PC-3 (cell line): ENCODE measurements at regions not wholly inside any gene's neighbourhood (a gene's known extent, or its start where the extent isn't known, plus 50 kb on each side); places are given as distances from the start of the nearest gene placed in this dataset.

Source experiments
- ATAC-seq: fragments of 200-7000 bp; cut with Tn5 transposase; 2 replicates; pipeline ENCODE4 v1.9.1; 2020; ENCODE audit warnings: mild to moderate bottlenecking, moderate library complexity
- BruUV-seq: library from RNA; stranded (reverse); fragments of 400-500 nt; replicated peaks from 2 replicates; lab custom pipeline; 2021; lab: Mats Ljungman, UMichigan
- CTCF ChIA-PET: fragments of 300-600 bp; sonication (Branson Sonifier 250); formaldehyde crosslinking; loops from one replicate; lab custom pipeline; 2022; ENCODE audit warnings: antibody characterized with exemption; lab: Charles Lee
- POLR2A ChIA-PET: fragments of 300-600 bp; sonication (Branson Sonifier 250); formaldehyde crosslinking; loops from one replicate; lab custom pipeline; 2022; ENCODE audit warnings: antibody characterized with exemption; ENCODE audit not compliant: unreplicated experiment; lab: Charles Lee
- DNase-seq: peaks from one replicate; pipeline ENCODE4 v3.0.0-alpha.2; 2015
- H2AFZ ChIP-seq: fragments of 300-600 bp; sonication (generic); 2 replicates; pipeline ENCODE4 v1.6.0; 2016; ENCODE audit warnings: antibody characterized with exemption, low read length
- H3F3A ChIP-seq: fragments of 300-600 bp; sonication (generic); one replicate; pipeline ENCODE4 v1.6.0; 2017; ENCODE audit warnings: antibody characterized with exemption, low read length, control low read depth, mild to moderate bottlenecking; ENCODE audit not compliant: unreplicated experiment
- H3K27ac ChIP-seq: fragments of 300-600 bp; sonication (generic); 2 replicates; pipeline ENCODE4 v1.5.1; 2016; ENCODE audit warnings: mild to moderate bottlenecking, low read length
- H3K27me3 ChIP-seq: fragments of 300-600 bp; sonication (generic); 2 replicates; pipeline ENCODE4 v1.6.1; 2016; ENCODE audit warnings: low read length, mixed read lengths
- H3K36me3 ChIP-seq: fragments of 300-600 bp; sonication (generic); 2 replicates; pipeline ENCODE4 v1.6.1; 2016; ENCODE audit warnings: low read depth, mixed run types, low read length, mixed read lengths
- H3K4me1 ChIP-seq: fragments of 300-600 bp; sonication (generic); 2 replicates; pipeline ENCODE4 v1.5.1; 2016; ENCODE audit warnings: low read length; ENCODE audit not compliant: insufficient read depth
- H3K4me2 ChIP-seq: fragments of 300-600 bp; sonication (generic); 2 replicates; pipeline ENCODE4 v1.6.0; 2016; ENCODE audit warnings: low read length
- H3K4me3 ChIP-seq: fragments of 300-600 bp; sonication (generic); 2 replicates; pipeline ENCODE4 v1.5.1; 2016; ENCODE audit warnings: mild to moderate bottlenecking, low read length, mixed read lengths
- H3K79me2 ChIP-seq: fragments of 300-600 bp; sonication (generic); 2 replicates; pipeline ENCODE4 v1.6.1; 2017; ENCODE audit warnings: low read length, mixed read lengths
- H3K9ac ChIP-seq: fragments of 300-600 bp; sonication (generic); 2 replicates; pipeline ENCODE4 v1.6.0; 2016; ENCODE audit warnings: mild to moderate bottlenecking, low read length
- H3K9me2 ChIP-seq: fragments of 300-600 bp; sonication (generic); replicated peaks from 2 replicates; pipeline ENCODE4 v1.6.1; 2016; ENCODE audit warnings: mixed run types, low read length, mixed read lengths
- H3K9me3 ChIP-seq: fragments of 300-600 bp; sonication (generic); 2 replicates; pipeline ENCODE4 v1.6.1; 2016; ENCODE audit warnings: low read length, mixed read lengths
- H4K20me1 ChIP-seq: fragments of 300-600 bp; sonication (generic); 2 replicates; pipeline ENCODE4 v1.6.1; 2016; ENCODE audit warnings: low read length, mixed read lengths
- EZH2 ChIP-seq: fragments of 300-600 bp; sonication (generic); IDR thresholded peaks from one replicate; pipeline ENCODE4 v1.6.1; 2017; ENCODE audit warnings: antibody characterized with exemption, mild to moderate bottlenecking, low read length; ENCODE audit not compliant: unreplicated experiment
- EZH2phosphoT487 ChIP-seq: fragments of 300-600 bp; sonication (generic); IDR thresholded peaks from 2 replicates; pipeline ENCODE4 v1.6.1; 2018; ENCODE audit warnings: mild to moderate bottlenecking, antibody characterized with exemption, low read length, borderline replicate concordance
- intact Hi-C: fragments of 100-400 bp; cut with micrococcal nuclease; formaldehyde crosslinking; loops from 2 replicates; pipeline ENCODE4 v1.9.0; 2023
- TF ChIP-seq, protein P1 (sequence below): fragments of 300-600 bp; sonication (generic); conservative IDR thresholded peaks from 2 replicates; pipeline ENCODE4 v1.5.1; 2017; ENCODE audit warnings: antibody characterized with exemption, low read depth, mild to moderate bottlenecking, low read length

GRCh38 chr10:43913676-43914235 is 265.1 kb upstream of the ZNF32 start:
- Histone ChIP-seq H3K27me3 (no peaks in the 10 kb centered on the region), H3K36me3 (no peaks in the 10 kb centered on the region), H4K20me1 (no peaks in the 10 kb centered on the region), H2AFZ (no peak overlapping the region), H3K9me3 (no peaks in the 10 kb centered on the region), H3K9ac (no peak overlapping the region), H3K27ac (no peak overlapping the region), H3K4me2 (no peak overlapping the region), H3K4me3 (no peak overlapping the region), H3F3A (no peaks in the 10 kb centered on the region), H3K4me1 (no peaks in the 10 kb centered on the region), H3K79me2 (no peaks in the 10 kb centered on the region), H3K9me2 (no peaks in the 10 kb centered on the region)
- ATAC-seq = no peak
- ChIA-PET CTCF (interaction anchor here (0.9 kb wide), 1 partner anchor 9 kb away, joined by 4 read pairs; no protein-coding TSS in a partner anchor), POLR2A (no interaction called here)
- TF ChIP-seq EZH2phosphoT487 (no peak), EZH2 (no peak)
- TF ChIP-seq, protein P1, sequence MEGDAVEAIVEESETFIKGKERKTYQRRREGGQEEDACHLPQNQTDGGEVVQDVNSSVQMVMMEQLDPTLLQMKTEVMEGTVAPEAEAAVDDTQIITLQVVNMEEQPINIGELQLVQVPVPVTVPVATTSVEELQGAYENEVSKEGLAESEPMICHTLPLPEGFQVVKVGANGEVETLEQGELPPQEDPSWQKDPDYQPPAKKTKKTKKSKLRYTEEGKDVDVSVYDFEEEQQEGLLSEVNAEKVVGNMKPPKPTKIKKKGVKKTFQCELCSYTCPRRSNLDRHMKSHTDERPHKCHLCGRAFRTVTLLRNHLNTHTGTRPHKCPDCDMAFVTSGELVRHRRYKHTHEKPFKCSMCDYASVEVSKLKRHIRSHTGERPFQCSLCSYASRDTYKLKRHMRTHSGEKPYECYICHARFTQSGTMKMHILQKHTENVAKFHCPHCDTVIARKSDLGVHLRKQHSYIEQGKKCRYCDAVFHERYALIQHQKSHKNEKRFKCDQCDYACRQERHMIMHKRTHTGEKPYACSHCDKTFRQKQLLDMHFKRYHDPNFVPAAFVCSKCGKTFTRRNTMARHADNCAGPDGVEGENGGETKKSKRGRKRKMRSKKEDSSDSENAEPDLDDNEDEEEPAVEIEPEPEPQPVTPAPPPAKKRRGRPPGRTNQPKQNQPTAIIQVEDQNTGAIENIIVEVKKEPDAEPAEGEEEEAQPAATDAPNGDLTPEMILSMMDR = no peak
- intact Hi-C loops = no loop called here
- DNase-seq = no peak
- no TSS peak for BruUV-seq

DNA sequence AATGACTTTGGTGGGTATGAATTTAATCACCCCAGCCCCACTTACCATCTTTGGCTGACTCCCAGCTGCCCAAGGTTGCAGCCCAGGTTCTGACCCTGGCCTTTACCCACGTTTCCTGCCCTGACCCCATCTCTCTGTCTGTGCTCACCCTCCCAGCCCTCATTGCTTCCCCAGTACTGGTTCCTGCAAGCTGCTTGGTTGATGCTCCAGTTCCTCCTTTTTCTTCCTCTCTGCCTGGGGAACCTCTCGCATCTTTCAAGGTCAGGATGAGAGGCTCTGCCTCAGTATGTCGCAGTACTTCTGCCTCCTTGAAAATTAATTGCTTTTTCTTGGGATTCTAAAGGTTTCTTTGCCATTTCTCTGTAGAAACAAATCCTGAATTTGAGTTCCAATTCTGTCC is 263.8 kb upstream of the ZNF32 start:
- Histone ChIP-seq H3K27ac (no peak overlapping the region), H4K20me1 (no peaks in the 10 kb centered on the region), H2AFZ (no peak overlapping the region), H3K9ac (no peak overlapping the region), H3F3A (no peaks in the 10 kb centered on the region), H3K9me2 (no peaks in the 10 kb centered on the region), H3K9me3 (no peaks in the 10 kb centered on the region), H3K36me3 (no peaks in the 10 kb centered on the region), H3K27me3 (no peaks in the 10 kb centered on the region), H3K79me2 (no peaks in the 10 kb centered on the region), H3K4me2 (no peak overlapping the region), H3K4me1 (no peaks in the 10 kb centered on the region), H3K4me3 (no peak overlapping the region)
- ATAC-seq (no peak), DNase-seq (no peak)
- ChIA-PET CTCF (no interaction called here), POLR2A (no interaction called here)
- no TSS peak for BruUV-seq
- intact Hi-C loops = no loop called here
- no peak for TF ChIP-seq EZH2phosphoT487
- TF ChIP-seq EZH2 = no peak
- TF ChIP-seq, protein P1 = no peak

GRCh38 chr10:43906490-43906889 is 257.8 kb upstream of the ZNF32 start:
- ChIA-PET POLR2A (no interaction called here), CTCF (no interaction called here)
- no peaks in the 10 kb centered on the region for H3K4me1 ChIP-seq
- H3K4me2 ChIP-seq = no peak overlapping the region
- H3K27ac ChIP-seq = no peak overlapping the region
- no peak overlapping the region for H2AFZ ChIP-seq
- no peaks in the 10 kb centered on the region for H3K36me3 ChIP-seq
- no peaks in the 10 kb centered on the region for H4K20me1 ChIP-seq
- H3F3A ChIP-seq = no peaks in the 10 kb centered on the region
- H3K79me2 ChIP-seq = no peaks in the 10 kb centered on the region
- no peaks in the 10 kb centered on the region for H3K9me2 ChIP-seq
- no peak for TF ChIP-seq EZH2phosphoT487
- intact Hi-C loops = no loop called here
- H3K9me3 ChIP-seq = no peaks in the 10 kb centered on the region
- no TSS peak for BruUV-seq
- ATAC-seq = no peak
- H3K9ac ChIP-seq = no peak overlapping the region
- H3K27me3 ChIP-seq = no peaks in the 10 kb centered on the region
- no peak for DNase-seq
- no peak overlapping the region for H3K4me3 ChIP-seq
